Astrocyte of the cerebellum (primary cell): ENCODE measurements at regions not wholly inside any gene's neighbourhood (a gene's known extent, or its start where the extent isn't known, plus 50 kb on each side); places are given as distances from the start of the nearest gene placed in this dataset.
"Not testable (repeated sequence)": the region's sequence is repeated elsewhere in the genome, so short reads cannot be mapped to it uniquely, and the experiment has no call there.

Experiments used
- DNase-seq: peaks from one replicate; pipeline ENCODE4 v3.0.0-alpha.2; 2011; ENCODE audit warnings: low read depth
- H3K4me3 ChIP-seq: 2 replicates; pipeline ENCODE4 v1.5.1; 2011; ENCODE audit warnings: mild to moderate bottlenecking, low read depth, low read length, moderate library complexity
- CTCF ChIP-seq: IDR thresholded peaks from 2 replicates; pipeline ENCODE4 v1.5.1; 2012; ENCODE audit warnings: low read length, low read depth, moderate library complexity, mild to moderate bottlenecking; ENCODE audit errors: missing control alignments
- in situ Hi-C: cut with HindIII; loops from 2 replicates; pipeline ENCODE4 v1.10.0; 2017; ENCODE audit warnings: low sequenced_read_pairs

- no peak for TF ChIP-seq CTCF
- in situ Hi-C loops = no loop called here
- DNase-seq = peak; percentile 56
Observed at GRCh38 chr7:65750511-65751344, 122.1 kb upstream of the VKORC1L1 start.

GRCh38 chr7:65754070-65754469, 118.8 kb upstream of the VKORC1L1 start:
- in situ Hi-C loops, H3K4me3 ChIP-seq, DNase-seq: not testable (repeated sequence)

More at GRCh38 chr7:65750511-65751344, 122.1 kb upstream of the VKORC1L1 start:
- H3K4me3 ChIP-seq = peak overlapping the region; percentile 94

GRCh38 chr7:65758991-65759390, 113.9 kb upstream of the VKORC1L1 start:
- DNase-seq, in situ Hi-C loops, H3K4me3 ChIP-seq: not testable (repeated sequence)

- DNase-seq, H3K4me3 ChIP-seq, in situ Hi-C loops: not testable (repeated sequence)
Observed at GRCh38 chr7:65762712-65763111, 110.2 kb upstream of the VKORC1L1 start.

- in situ Hi-C loops, H3K4me3 ChIP-seq, DNase-seq: not testable (repeated sequence)
Observed at GRCh38 chr7:65763114-65763513, 109.8 kb upstream of the VKORC1L1 start.

- DNase-seq = peak; percentile 59
- in situ Hi-C loops = not testable (repeated sequence)
- H3K4me3 ChIP-seq = peak overlapping the region; percentile 67
Observed at GRCh38 chr7:65770473-65771225, 102.2 kb upstream of the VKORC1L1 start.

GRCh38 chr7:65771226-65771569, 101.7 kb upstream of the VKORC1L1 start:
- in situ Hi-C loops, DNase-seq: not testable (repeated sequence)
- peak overlapping the region; percentile 67 for H3K4me3 ChIP-seq

GRCh38 chr7:65776677-65777076, 96.2 kb upstream of the VKORC1L1 start:
- in situ Hi-C loops, H3K4me3 ChIP-seq, DNase-seq: not testable (repeated sequence)

GRCh38 chr7:65789943-65790342, 82.9 kb upstream of the VKORC1L1 start:
- in situ Hi-C loops, H3K4me3 ChIP-seq, DNase-seq: not testable (repeated sequence)

GRCh38 chr7:65791788-65792187, 81.1 kb upstream of the VKORC1L1 start:
- in situ Hi-C loops, H3K4me3 ChIP-seq, DNase-seq: not testable (repeated sequence)

GRCh38 chr7:65792726-65793125, 80.1 kb upstream of the VKORC1L1 start:
- in situ Hi-C loops, H3K4me3 ChIP-seq: not testable (repeated sequence)

GRCh38 chr7:65794671-65795391, 78.0 kb upstream of the VKORC1L1 start:
- H3K4me3 ChIP-seq, in situ Hi-C loops, DNase-seq: not testable (repeated sequence)

More at GRCh38 chr7:65792726-65793125, 80.1 kb upstream of the VKORC1L1 start:
- DNase-seq = not testable (repeated sequence)

GRCh38 chr7:65795392-65795716, 77.5 kb upstream of the VKORC1L1 start:
- DNase-seq, H3K4me3 ChIP-seq, in situ Hi-C loops: not testable (repeated sequence)
